ENCODE measurements at regions not wholly inside any gene's neighbourhood (a gene's known extent, or its start where the extent isn't known, plus 50 kb on each side); places are given as distances from the start of the nearest gene placed in this dataset.

DNA sequence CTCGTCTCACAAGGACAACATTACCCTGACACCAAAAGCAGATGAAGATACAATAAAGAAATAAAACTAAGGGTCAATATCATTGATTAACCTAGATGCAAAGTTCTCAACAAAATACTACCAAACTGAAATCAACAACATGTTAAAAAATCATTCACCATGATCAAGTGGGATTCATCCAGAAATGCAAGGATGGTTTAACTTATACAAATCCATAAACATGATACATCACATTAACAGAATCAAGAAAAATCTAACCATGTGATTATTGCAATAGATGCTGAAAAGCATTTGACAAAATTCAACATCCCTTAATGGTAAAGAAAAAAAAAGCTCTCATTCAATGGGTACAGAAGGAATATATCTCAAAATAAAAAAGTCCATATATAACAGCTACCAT is 514.9 kb downstream of the TMA16 start:
- no peak overlapping the region for H3K4me2 ChIP-seq
- H3K4me1 ChIP-seq, result no peaks in the 10 kb centered on the region
- DNase-seq (ENCODE audit: low spot score), result no peak
- no peaks in the 10 kb centered on the region for H4K20me1 ChIP-seq (ENCODE audit: low read depth)
- TF ChIP-seq, protein P1, sequence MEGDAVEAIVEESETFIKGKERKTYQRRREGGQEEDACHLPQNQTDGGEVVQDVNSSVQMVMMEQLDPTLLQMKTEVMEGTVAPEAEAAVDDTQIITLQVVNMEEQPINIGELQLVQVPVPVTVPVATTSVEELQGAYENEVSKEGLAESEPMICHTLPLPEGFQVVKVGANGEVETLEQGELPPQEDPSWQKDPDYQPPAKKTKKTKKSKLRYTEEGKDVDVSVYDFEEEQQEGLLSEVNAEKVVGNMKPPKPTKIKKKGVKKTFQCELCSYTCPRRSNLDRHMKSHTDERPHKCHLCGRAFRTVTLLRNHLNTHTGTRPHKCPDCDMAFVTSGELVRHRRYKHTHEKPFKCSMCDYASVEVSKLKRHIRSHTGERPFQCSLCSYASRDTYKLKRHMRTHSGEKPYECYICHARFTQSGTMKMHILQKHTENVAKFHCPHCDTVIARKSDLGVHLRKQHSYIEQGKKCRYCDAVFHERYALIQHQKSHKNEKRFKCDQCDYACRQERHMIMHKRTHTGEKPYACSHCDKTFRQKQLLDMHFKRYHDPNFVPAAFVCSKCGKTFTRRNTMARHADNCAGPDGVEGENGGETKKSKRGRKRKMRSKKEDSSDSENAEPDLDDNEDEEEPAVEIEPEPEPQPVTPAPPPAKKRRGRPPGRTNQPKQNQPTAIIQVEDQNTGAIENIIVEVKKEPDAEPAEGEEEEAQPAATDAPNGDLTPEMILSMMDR (IDR thresholded peaks at IDR 0.05), result no peak
- TF ChIP-seq EZH2phosphoT487 (IDR thresholded peaks at IDR 0.05), result no peak
- no peak for TF ChIP-seq EZH2 (IDR thresholded peaks at IDR 0.05)
- Mint-ChIP-seq H3K27me3 (ENCODE audit: insufficient read depth, low read depth) (peaks cover 3% of the 10 kb centered on the region), H3K27ac (no peak overlapping the region), H3K4me3 (no peak overlapping the region), H3K36me3 (no peaks in the 10 kb centered on the region), H3K4me1 (no peaks in the 10 kb centered on the region), H3K9me3 (peaks cover 11% of the 10 kb centered on the region)
- no peak overlapping the region for H2AFZ ChIP-seq (replicated peaks)
- H3K27me3 ChIP-seq, result no peaks in the 10 kb centered on the region
- no peaks in the 10 kb centered on the region for H3K79me2 ChIP-seq (ENCODE audit: low read depth)
- H3K9me3 ChIP-seq (ENCODE audit: low read depth), result no peaks in the 10 kb centered on the region
- H3K27ac ChIP-seq, result no peak overlapping the region
- no peak overlapping the region for H3K9ac ChIP-seq
- no peak overlapping the region for H3K4me3 ChIP-seq
- no peaks in the 10 kb centered on the region for H3F3A ChIP-seq (ENCODE audit: low read depth)
- H3K36me3 ChIP-seq, result no peaks in the 10 kb centered on the region

- Histone ChIP-seq H3K4me3 (no peak overlapping the region), H3K9me3 (ENCODE audit: low read depth) (no peaks in the 10 kb centered on the region), H3K27ac (no peak overlapping the region), H3K27me3 (no peaks in the 10 kb centered on the region), H3F3A (ENCODE audit: low read depth) (no peaks in the 10 kb centered on the region), H3K79me2 (ENCODE audit: low read depth) (no peaks in the 10 kb centered on the region), H3K9ac (no peak overlapping the region), H3K4me2 (no peak overlapping the region), H3K36me3 (no peaks in the 10 kb centered on the region), H2AFZ (replicated peaks) (no peak overlapping the region), H4K20me1 (ENCODE audit: low read depth) (no peaks in the 10 kb centered on the region), H3K4me1 (no peaks in the 10 kb centered on the region)
- no peak for TF ChIP-seq EZH2 (IDR thresholded peaks at IDR 0.05)
- TF ChIP-seq EZH2phosphoT487 (IDR thresholded peaks at IDR 0.05), result no peak
- TF ChIP-seq, protein P1 (IDR thresholded peaks at IDR 0.05), result no peak
- DNase-seq (ENCODE audit: low spot score), result no peak
- Mint-ChIP-seq H3K9me3 (peaks cover 11% of the 10 kb centered on the region), H3K27me3 (ENCODE audit: insufficient read depth, low read depth) (peaks cover 5% of the 10 kb centered on the region), H3K27ac (no peak overlapping the region), H3K4me3 (no peak overlapping the region), H3K36me3 (no peaks in the 10 kb centered on the region), H3K4me1 (no peaks in the 10 kb centered on the region)
Measured at GRCh38 chr4:164011791-164012190, 517.3 kb downstream of the TMA16 start.

DNA sequence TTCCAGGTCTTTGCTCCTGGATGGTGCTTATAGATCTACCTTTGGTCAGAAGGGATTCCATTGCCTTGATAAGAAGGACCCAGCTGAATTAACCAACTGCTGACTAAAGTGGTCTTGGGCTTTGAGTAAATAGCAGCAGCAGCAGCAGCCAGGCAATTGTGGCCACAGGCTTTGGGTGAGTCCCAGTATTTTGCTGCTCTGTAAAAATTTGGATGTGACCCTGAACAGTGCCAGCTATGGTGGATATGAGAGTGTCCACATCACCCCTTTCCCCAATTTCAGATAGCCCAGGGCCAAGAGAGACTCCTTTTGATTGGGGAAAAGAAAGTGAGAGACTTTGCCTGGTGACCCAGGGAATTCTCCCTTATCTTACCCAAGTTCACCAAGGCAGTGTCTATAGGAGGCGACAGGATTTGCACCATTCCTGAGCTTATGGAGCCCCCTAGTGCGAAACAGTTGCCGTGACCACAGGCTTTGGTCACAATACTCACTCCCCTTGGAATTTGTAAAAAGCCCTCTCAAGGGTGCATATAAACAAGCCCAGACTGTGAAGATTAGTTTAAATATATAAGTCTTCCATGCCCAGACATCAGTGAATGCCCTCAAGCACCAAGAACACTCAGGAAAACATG is 518.0 kb downstream of the TMA16 start:
- Histone ChIP-seq H3F3A (ENCODE audit: low read depth) (no peaks in the 10 kb centered on the region), H3K79me2 (ENCODE audit: low read depth) (no peaks in the 10 kb centered on the region), H3K9me3 (ENCODE audit: low read depth) (no peaks in the 10 kb centered on the region), H3K27ac (no peak overlapping the region), H2AFZ (replicated peaks) (peak overlapping the region; percentile 12), H3K27me3 (no peaks in the 10 kb centered on the region), H3K4me1 (no peaks in the 10 kb centered on the region), H4K20me1 (ENCODE audit: low read depth) (no peaks in the 10 kb centered on the region), H3K36me3 (no peaks in the 10 kb centered on the region), H3K9ac (no peak overlapping the region), H3K4me3 (no peak overlapping the region), H3K4me2 (no peak overlapping the region)
- Mint-ChIP-seq H3K4me1 (no peaks in the 10 kb centered on the region), H3K27ac (no peak overlapping the region), H3K27me3 (ENCODE audit: insufficient read depth, low read depth) (peaks cover 5% of the 10 kb centered on the region), H3K4me3 (no peak overlapping the region), H3K9me3 (peaks cover 11% of the 10 kb centered on the region), H3K36me3 (no peaks in the 10 kb centered on the region)
- TF ChIP-seq, protein P1 (IDR thresholded peaks at IDR 0.05), result peak; percentile 80
- no peak for TF ChIP-seq EZH2 (IDR thresholded peaks at IDR 0.05)
- peak; percentile 76 for DNase-seq (ENCODE audit: low spot score)
